Ovary (tissue), 3 donors: ENCODE measurements at regions not wholly inside any gene's neighbourhood (a gene's known extent, or its start where the extent isn't known, plus 50 kb on each side); places are given as distances from the start of the nearest gene placed in this dataset.

Experiments used
- POLR2A ChIP-seq: fragments of 450-650 bp; IDR thresholded peaks from one replicate; pipeline ENCODE4 v1.6.1; 2017; ENCODE audit warnings: antibody characterized with exemption, mild to moderate bottlenecking, moderate library complexity
- TF ChIP-seq, protein P1 (sequence below), 3 donors: fragments of 450-650 bp in 2 of 3; fragments of 200-600 bp in 1 of 3; IDR thresholded peaks; one replicate each; pipeline versions ENCODE4 v1.5.1 to v1.8.0; 2016 to 2022; ENCODE audit warnings: antibody characterized with exemption in 3 of 3, mild to moderate bottlenecking in 1 of 3
- donor health status: DM: no; HTN: no; CAD: no.

DNA sequence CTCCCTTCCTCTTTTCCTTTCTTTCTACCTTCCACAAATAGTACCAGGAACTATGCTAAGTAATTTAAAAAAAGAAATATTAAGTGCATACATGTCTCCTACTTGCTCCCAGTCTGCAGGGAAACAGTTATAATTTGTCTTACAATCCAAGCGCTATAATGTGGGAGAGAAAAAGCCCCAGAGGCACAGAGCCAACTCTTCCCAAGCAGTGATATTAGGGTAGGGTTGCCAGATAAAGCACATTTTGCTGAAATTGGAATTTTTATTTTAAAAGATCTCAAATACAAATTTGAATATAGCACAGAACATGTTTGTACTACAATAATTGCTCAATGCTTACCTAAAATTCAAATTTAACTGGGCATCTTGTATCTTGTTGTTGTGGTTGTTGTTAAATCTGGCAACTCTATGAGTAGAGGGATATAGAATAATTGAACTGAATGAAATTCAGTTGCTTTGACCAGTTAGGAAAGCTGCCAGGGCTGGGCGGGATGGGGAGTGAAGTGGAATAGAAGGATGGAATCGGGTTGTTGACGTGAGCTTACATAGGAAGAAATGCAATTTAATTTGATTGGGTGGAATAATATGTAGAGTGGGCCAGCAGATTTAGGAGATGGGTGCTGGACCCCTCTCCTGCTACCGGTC lies 52.6 kb upstream of the USP3 start:
- TF ChIP-seq, protein P1, sequence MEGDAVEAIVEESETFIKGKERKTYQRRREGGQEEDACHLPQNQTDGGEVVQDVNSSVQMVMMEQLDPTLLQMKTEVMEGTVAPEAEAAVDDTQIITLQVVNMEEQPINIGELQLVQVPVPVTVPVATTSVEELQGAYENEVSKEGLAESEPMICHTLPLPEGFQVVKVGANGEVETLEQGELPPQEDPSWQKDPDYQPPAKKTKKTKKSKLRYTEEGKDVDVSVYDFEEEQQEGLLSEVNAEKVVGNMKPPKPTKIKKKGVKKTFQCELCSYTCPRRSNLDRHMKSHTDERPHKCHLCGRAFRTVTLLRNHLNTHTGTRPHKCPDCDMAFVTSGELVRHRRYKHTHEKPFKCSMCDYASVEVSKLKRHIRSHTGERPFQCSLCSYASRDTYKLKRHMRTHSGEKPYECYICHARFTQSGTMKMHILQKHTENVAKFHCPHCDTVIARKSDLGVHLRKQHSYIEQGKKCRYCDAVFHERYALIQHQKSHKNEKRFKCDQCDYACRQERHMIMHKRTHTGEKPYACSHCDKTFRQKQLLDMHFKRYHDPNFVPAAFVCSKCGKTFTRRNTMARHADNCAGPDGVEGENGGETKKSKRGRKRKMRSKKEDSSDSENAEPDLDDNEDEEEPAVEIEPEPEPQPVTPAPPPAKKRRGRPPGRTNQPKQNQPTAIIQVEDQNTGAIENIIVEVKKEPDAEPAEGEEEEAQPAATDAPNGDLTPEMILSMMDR (IDR thresholded peaks at IDR 0.05), result no peak
- TF ChIP-seq POLR2A, result no peak
